Activated CD8-positive, alpha-beta memory T cell treated with anti-CD3 and anti-CD28 coated beads, Interleukin-2, amount 10 ng/mL, durations not matched to agents 7 days and 5 days (primary cell): ENCODE measurements at regions not wholly inside any gene's neighbourhood (a gene's known extent, or its start where the extent isn't known, plus 50 kb on each side); places are given as distances from the start of the nearest gene placed in this dataset.

ENCODE experiments used
- ATAC-seq: fragments of 150-1000 bp; cut with Tn5 transposase; one replicate; pipeline ENCODE4 v1.10.0; 2021; ENCODE audit warnings: moderate library complexity
- CTCF ChIA-PET: fragments of 350-600 bp; sonication (Branson Sonifier 250); formaldehyde crosslinking; loops from one replicate; lab custom pipeline; 2021; ENCODE audit warnings: antibody characterized with exemption; lab: Charles Lee
- DNase-seq: peaks from one replicate; pipeline ENCODE4 v3.0.0-alpha.2; 2020
- H3K27ac Mint-ChIP-seq: one replicate; pipeline ENCODE4 v1.8.0; 2021; ENCODE audit warnings: mild to moderate bottlenecking, mixed read lengths
- H3K27me3 Mint-ChIP-seq: one replicate; pipeline ENCODE4 v1.8.0; 2021; ENCODE audit warnings: mixed read lengths
- H3K36me3 Mint-ChIP-seq: one replicate; pipeline ENCODE4 v1.8.0; 2021; ENCODE audit warnings: mild to moderate bottlenecking, mixed read lengths
- H3K4me1 Mint-ChIP-seq: one replicate; pipeline ENCODE4 v1.8.0; 2021; ENCODE audit warnings: mixed read lengths
- H3K4me3 Mint-ChIP-seq: one replicate; pipeline ENCODE4 v1.8.0; 2021; ENCODE audit warnings: mild to moderate bottlenecking, moderate library complexity, mixed read lengths
- H3K9me3 Mint-ChIP-seq: one replicate; pipeline ENCODE4 v1.8.0; 2022; ENCODE audit warnings: low read depth, mixed read lengths

DNA sequence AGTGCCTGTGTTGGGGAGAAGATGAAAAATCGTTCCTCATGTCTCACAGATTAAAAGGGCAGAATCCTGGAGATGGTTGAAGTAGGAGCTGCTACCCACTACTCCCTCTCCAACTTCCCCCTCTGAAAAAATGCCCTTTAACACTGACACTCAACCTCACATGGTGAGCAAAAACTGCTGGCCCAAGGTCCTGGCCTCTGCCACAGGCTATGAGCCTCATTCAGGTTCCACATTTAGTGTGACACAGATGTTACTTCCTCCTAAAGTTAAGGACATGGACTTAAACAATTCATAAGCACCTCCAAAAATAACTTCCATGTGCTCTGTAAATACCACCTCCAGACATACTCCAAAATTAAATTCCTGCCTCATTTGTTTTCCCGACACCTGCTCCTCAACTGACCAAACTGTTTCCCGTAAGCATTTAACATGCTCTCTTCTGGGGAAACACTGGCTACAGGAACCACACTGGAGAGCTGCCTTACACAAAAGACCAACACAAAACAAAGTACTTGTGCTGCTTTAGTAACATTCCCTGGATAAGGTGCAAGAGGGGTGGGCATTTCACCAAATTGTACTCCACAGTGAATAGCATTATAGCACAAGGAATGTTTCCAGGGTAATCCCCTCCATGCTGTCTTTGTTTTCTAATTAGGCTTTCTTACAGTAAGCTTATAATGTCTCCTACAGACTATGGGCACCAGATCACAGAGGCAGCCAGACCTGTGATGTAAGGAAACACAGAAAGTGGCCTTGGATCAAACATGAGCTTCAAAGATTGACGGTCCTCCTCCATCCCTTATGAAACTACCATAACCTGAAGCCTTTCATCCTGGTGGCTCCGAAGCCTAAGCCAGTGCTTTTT, 57.0 kb downstream of the PHLDA1 start:
- H3K4me1 Mint-ChIP-seq: peaks cover 45% of the 10 kb centered on the region
- peaks cover 2% of the 10 kb centered on the region for H3K9me3 Mint-ChIP-seq
- no peak overlapping the region for H3K27ac Mint-ChIP-seq
- peaks cover 25% of the 10 kb centered on the region for H3K36me3 Mint-ChIP-seq
- no peak for ATAC-seq
- H3K4me3 Mint-ChIP-seq: no peak overlapping the region
- no peaks in the 10 kb centered on the region for H3K27me3 Mint-ChIP-seq
- CTCF ChIA-PET: interaction anchor here (0.8 to 1.6 kb wide), 3 partner anchors 16 to 51 kb away, joined by 3 to 4 read pairs (median 3); no protein-coding TSS in a partner anchor
- no peak for DNase-seq

GRCh38 chr12:75971253-75971652, 60.3 kb downstream of the PHLDA1 start:
- peaks cover 26% of the 10 kb centered on the region for H3K4me1 Mint-ChIP-seq
- ATAC-seq (no peak), DNase-seq (no peak)
- CTCF ChIA-PET: interaction anchor here (1.2 kb wide), 1 partner anchor 11 kb away, joined by 3 read pairs; no protein-coding TSS in a partner anchor
- no peaks in the 10 kb centered on the region for H3K27me3 Mint-ChIP-seq
- peaks cover 2% of the 10 kb centered on the region for H3K9me3 Mint-ChIP-seq
- no peak overlapping the region for H3K27ac Mint-ChIP-seq
- no peak overlapping the region for H3K4me3 Mint-ChIP-seq
- H3K36me3 Mint-ChIP-seq: peaks cover 26% of the 10 kb centered on the region

DNA sequence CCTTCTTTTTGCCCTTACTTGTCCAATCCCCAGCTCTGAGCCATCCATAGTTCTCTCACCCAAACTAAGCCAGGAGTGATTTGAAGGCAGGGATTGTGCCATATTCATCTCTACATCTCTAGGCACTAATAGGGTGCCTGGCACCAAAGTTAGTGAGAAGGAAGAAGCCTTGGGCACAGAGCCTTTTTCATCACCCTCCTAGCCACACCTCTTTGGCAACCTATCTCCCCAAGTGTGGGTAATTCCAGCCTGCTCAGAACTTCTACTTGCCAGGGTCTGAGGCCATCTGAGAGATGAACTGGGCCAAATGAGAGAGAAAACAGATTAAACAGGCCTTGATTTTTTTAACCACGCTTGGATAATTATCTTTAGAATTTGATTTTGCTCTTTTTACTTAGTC, 61.3 kb downstream of the PHLDA1 start:
- no peaks in the 10 kb centered on the region for H3K27me3 Mint-ChIP-seq
- ATAC-seq (no peak), DNase-seq (no peak)
- H3K4me1 Mint-ChIP-seq: peaks cover 29% of the 10 kb centered on the region
- no peak overlapping the region for H3K4me3 Mint-ChIP-seq
- CTCF ChIA-PET: interaction anchor here (1.2 kb wide), 1 partner anchor 10 kb away, joined by 3 read pairs; no protein-coding TSS in a partner anchor
- peaks cover 2% of the 10 kb centered on the region for H3K9me3 Mint-ChIP-seq
- peaks cover 26% of the 10 kb centered on the region for H3K36me3 Mint-ChIP-seq
- H3K27ac Mint-ChIP-seq: no peak overlapping the region

GRCh38 chr12:75969768-75970167, 61.8 kb downstream of the PHLDA1 start:
- peaks cover 26% of the 10 kb centered on the region for H3K36me3 Mint-ChIP-seq
- no peak overlapping the region for H3K4me3 Mint-ChIP-seq
- H3K9me3 Mint-ChIP-seq: peaks cover 2% of the 10 kb centered on the region
- no peak for ATAC-seq
- H3K27ac Mint-ChIP-seq: no peak overlapping the region
- no peaks in the 10 kb centered on the region for H3K27me3 Mint-ChIP-seq
- no peak for DNase-seq
- H3K4me1 Mint-ChIP-seq: peaks cover 33% of the 10 kb centered on the region
- CTCF ChIA-PET: interaction anchor here (0.9 to 2.0 kb wide), 4 partner anchors 26 to 62 kb away, joined by 3 to 7 read pairs (median 4); partner anchors contain the start of gene PHLDA1

DNA sequence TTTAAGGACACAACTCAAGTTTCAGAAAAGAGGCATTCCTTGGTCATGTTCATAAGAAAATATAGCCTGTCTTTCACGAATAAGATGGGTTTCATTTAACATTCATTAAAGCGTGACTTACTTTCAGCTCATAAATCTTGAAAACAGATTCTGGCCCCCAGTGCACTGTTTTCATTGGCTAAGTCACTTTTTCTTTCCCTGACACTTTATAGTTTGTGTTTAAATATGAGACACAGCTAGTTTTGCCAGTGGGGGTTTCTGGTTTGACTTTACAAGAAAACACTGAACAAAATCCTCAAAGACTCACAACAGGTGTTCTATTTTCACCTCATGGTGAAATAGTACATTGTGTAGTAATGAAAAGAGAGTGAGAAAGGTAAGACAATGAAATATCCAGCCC, 65.9 kb downstream of the PHLDA1 start:
- DNase-seq (no peak), ATAC-seq (no peak)
- Mint-ChIP-seq H3K36me3 (peaks cover 12% of the 10 kb centered on the region), H3K4me3 (no peak overlapping the region), H3K9me3 (no peaks in the 10 kb centered on the region), H3K4me1 (peaks cover 54% of the 10 kb centered on the region), H3K27me3 (no peaks in the 10 kb centered on the region), H3K27ac (no peak overlapping the region)
- CTCF ChIA-PET: no interaction called here

- H3K27me3 Mint-ChIP-seq: no peaks in the 10 kb centered on the region
- H3K36me3 Mint-ChIP-seq: peaks cover 10% of the 10 kb centered on the region
- DNase-seq (peak; percentile 52), ATAC-seq (peak; percentile 61)
- no peaks in the 10 kb centered on the region for H3K9me3 Mint-ChIP-seq
- H3K27ac Mint-ChIP-seq: peak overlapping the region; percentile 58
- CTCF ChIA-PET: no interaction called here
- H3K4me1 Mint-ChIP-seq: peaks cover 59% of the 10 kb centered on the region
- no peak overlapping the region for H3K4me3 Mint-ChIP-seq
Observed at GRCh38 chr12:75964150-75964549, 67.4 kb downstream of the PHLDA1 start.

GRCh38 chr12:75961878-75962277, 69.7 kb downstream of the PHLDA1 start:
- Mint-ChIP-seq H3K4me3 (no peak overlapping the region), H3K27ac (no peak overlapping the region), H3K9me3 (no peaks in the 10 kb centered on the region), H3K4me1 (peaks cover 65% of the 10 kb centered on the region), H3K27me3 (no peaks in the 10 kb centered on the region), H3K36me3 (peaks cover 8% of the 10 kb centered on the region)
- ATAC-seq: no peak
- CTCF ChIA-PET: interaction anchor here (0.9 to 4.7 kb wide), 4 partner anchors 14 to 70 kb away, joined by 3 to 14 read pairs (median 4); partner anchors contain the start of gene PHLDA1
- no peak for DNase-seq

DNA sequence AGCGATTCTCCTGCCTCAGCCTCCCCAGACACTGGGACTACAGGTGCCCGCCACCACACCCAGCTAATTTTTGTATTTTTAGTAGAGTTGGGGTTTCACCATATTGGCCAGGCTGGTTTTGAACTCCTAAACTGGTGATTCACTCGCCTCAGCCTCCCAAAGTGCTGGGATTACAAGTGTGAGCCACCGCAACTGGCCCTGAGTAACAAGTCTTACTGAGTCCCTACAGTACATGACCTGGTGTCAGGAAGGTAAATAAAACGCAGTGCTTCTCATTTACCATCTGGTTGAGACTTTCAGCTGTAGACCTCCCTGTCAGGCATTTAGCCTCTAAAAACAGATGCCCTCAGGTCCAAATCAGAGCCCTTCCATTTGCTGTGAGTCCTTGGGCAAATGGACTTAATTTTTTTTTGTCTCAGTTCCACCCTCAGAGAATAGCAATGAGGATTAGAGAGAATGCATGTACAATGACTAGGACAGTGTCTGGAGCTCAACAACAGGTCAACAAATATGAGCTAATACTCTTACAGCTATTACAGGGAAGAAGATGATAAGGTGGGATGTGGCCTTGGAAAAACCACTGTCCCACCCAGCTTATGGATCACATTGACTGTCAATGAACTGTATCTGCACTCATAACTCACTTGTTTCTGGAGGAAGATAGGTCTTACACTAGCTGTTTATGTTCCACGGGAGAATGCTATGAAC, 70.5 kb downstream of the PHLDA1 start:
- no peak overlapping the region for H3K27ac Mint-ChIP-seq
- H3K36me3 Mint-ChIP-seq: peaks cover 7% of the 10 kb centered on the region
- CTCF ChIA-PET: interaction anchor here (0.9 to 4.7 kb wide), 4 partner anchors 13 to 70 kb away, joined by 3 to 14 read pairs (median 4); partner anchors contain the start of gene PHLDA1
- H3K27me3 Mint-ChIP-seq: no peaks in the 10 kb centered on the region
- DNase-seq (no peak), ATAC-seq (no peak)
- H3K9me3 Mint-ChIP-seq: no peaks in the 10 kb centered on the region
- no peak overlapping the region for H3K4me3 Mint-ChIP-seq
- peaks cover 58% of the 10 kb centered on the region for H3K4me1 Mint-ChIP-seq

GRCh38 chr12:75960086-75960910, 71.3 kb downstream of the PHLDA1 start:
- no peaks in the 10 kb centered on the region for H3K27me3 Mint-ChIP-seq
- CTCF ChIA-PET: interaction anchor here (0.5 to 4.7 kb wide), 7 partner anchors 10 to 71 kb away, joined by 3 to 14 read pairs (median 4); partner anchors contain the start of gene PHLDA1
- no peak overlapping the region for H3K27ac Mint-ChIP-seq
- no peak for DNase-seq
- peaks cover 7% of the 10 kb centered on the region for H3K36me3 Mint-ChIP-seq
- H3K9me3 Mint-ChIP-seq: no peaks in the 10 kb centered on the region
- ATAC-seq: no peak
- H3K4me1 Mint-ChIP-seq: peaks cover 50% of the 10 kb centered on the region
- no peak overlapping the region for H3K4me3 Mint-ChIP-seq

DNA sequence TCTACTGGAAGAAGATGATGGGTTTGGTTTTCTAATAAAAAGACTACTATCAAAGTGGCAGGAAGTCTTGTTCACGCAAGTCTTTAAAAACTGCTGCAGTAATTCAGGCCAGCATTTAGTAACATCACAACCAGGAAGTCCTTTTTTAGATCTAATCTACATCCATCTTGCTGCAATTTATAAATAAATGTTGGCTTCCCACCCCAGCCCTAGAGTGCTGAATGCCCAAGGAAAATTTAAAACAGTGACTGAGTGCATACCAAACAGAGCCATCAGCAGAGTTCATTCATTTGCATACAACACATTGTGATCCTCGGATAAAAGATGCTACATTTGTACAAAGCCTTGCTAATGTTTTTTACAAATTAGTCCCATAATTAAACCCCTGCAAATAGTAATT, 72.1 kb downstream of the PHLDA1 start:
- ATAC-seq (peak; percentile 35), DNase-seq (no peak)
- Mint-ChIP-seq H3K36me3 (peaks cover 7% of the 10 kb centered on the region), H3K9me3 (no peaks in the 10 kb centered on the region), H3K27ac (peak overlapping the region; percentile 84), H3K4me1 (peaks cover 44% of the 10 kb centered on the region), H3K4me3 (no peak overlapping the region), H3K27me3 (no peaks in the 10 kb centered on the region)
- CTCF ChIA-PET: interaction anchor here (0.9 to 4.7 kb wide), 6 partner anchors 9 to 72 kb away, joined by 3 to 14 read pairs (median 4); partner anchors contain the start of gene PHLDA1

- Mint-ChIP-seq H3K27ac (peak overlapping the region; percentile 84), H3K27me3 (no peaks in the 10 kb centered on the region), H3K4me3 (no peak overlapping the region), H3K4me1 (peaks cover 41% of the 10 kb centered on the region), H3K36me3 (peaks cover 7% of the 10 kb centered on the region), H3K9me3 (no peaks in the 10 kb centered on the region)
- peak; percentile 43 for ATAC-seq
- CTCF ChIA-PET: interaction anchor here (0.9 to 4.7 kb wide), 6 partner anchors 8 to 72 kb away, joined by 3 to 14 read pairs (median 4); partner anchors contain the start of gene PHLDA1
- DNase-seq: no peak
Observed at GRCh38 chr12:75959060-75959459, 72.5 kb downstream of the PHLDA1 start.

DNA sequence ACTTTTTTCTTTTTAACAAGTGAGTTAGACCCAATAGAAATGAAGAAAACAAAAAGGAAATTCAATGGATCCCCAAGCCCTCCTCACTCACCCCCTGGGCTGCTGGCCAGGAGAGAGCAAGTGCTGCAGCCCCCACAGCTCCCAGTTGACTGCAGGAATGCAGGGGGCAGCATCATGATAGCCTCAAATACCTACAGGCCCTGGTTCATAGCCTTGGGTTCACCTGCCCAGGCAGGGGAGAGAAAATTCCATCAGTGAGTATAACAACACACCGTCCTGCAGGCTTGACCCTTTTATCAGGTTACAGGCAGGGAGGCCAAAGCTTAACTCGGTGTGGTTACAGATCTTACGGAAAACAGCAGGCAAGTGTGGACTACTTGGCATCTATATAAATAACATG, 76.3 kb downstream of the PHLDA1 start:
- H3K9me3 Mint-ChIP-seq: no peaks in the 10 kb centered on the region
- no peak overlapping the region for H3K27ac Mint-ChIP-seq
- CTCF ChIA-PET: interaction anchor here (1.2 kb wide), 1 partner anchor 76 kb away, joined by 4 read pairs; the partner anchor contains the start of gene PHLDA1
- peaks cover 6% of the 10 kb centered on the region for H3K36me3 Mint-ChIP-seq
- H3K4me1 Mint-ChIP-seq: peaks cover 34% of the 10 kb centered on the region
- no peak overlapping the region for H3K4me3 Mint-ChIP-seq
- DNase-seq (no peak), ATAC-seq (no peak)
- H3K27me3 Mint-ChIP-seq: no peaks in the 10 kb centered on the region
